OCI-LY7 (cell line): ENCODE measurements at regions not wholly inside any gene's neighbourhood (a gene's known extent, or its start where the extent isn't known, plus 50 kb on each side); places are given as distances from the start of the nearest gene placed in this dataset.

Experiments
- BruUV-seq: library from RNA; stranded (reverse); fragments of 400-500 nt; replicated peaks from 2 replicates; lab custom pipeline; 2021; lab: Mats Ljungman, UMichigan
- CTCF ChIA-PET: fragments of 300-600 bp; sonication (Branson Sonifier 250); formaldehyde crosslinking; loops from one replicate; lab custom pipeline; 2022; ENCODE audit warnings: antibody characterized with exemption; ENCODE audit not compliant: unreplicated experiment; lab: Charles Lee
- POLR2A ChIA-PET: fragments of 300-600 bp; sonication (Branson Sonifier 250); formaldehyde crosslinking; loops from one replicate; lab custom pipeline; 2022; ENCODE audit warnings: antibody characterized with exemption; lab: Charles Lee
- DNase-seq: peaks from one replicate; pipeline ENCODE4 v3.0.0-alpha.2; 2015; ENCODE audit warnings: low spot score
- H2AFZ ChIP-seq: fragments of 200-600 bp; sonication (generic), shearing (Covaris generic); 2 replicates; pipeline ENCODE4 v1.6.1; 2014; ENCODE audit warnings: mild to moderate bottlenecking, antibody characterized with exemption, low read length, moderate library complexity
- H3K27ac ChIP-seq: fragments of 200-600 bp; sonication (generic); 2 replicates; pipeline ENCODE4 v1.5.1; 2014; ENCODE audit warnings: mixed run types, low read depth, mild to moderate bottlenecking, moderate library complexity, low read length, inconsistent platforms; ENCODE audit not compliant: poor library complexity, severe bottlenecking
- H3K36me3 ChIP-seq: fragments of 200-600 bp; sonication (generic); 2 replicates; pipeline ENCODE4 v1.6.1; 2014; ENCODE audit warnings: mild to moderate bottlenecking, antibody characterized with exemption, low read length, moderate library complexity, mixed read lengths; ENCODE audit not compliant: insufficient read depth
- H3K4me1 ChIP-seq: fragments of 200-600 bp; sonication (generic); 2 replicates; pipeline ENCODE4 v1.5.1; 2014; ENCODE audit warnings: mild to moderate bottlenecking, low read length; ENCODE audit not compliant: insufficient read depth, poor library complexity, severe bottlenecking
- H3K4me2 ChIP-seq: fragments of 200-600 bp; sonication (generic); 2 replicates; pipeline ENCODE4 v1.6.1; 2014; ENCODE audit warnings: mild to moderate bottlenecking, low read length
- H3K4me3 ChIP-seq: fragments of 200-600 bp; sonication (generic); 2 replicates; pipeline ENCODE4 v1.5.1; 2014; ENCODE audit warnings: mild to moderate bottlenecking, low read depth, low read length; ENCODE audit not compliant: poor library complexity, severe bottlenecking
- H3K79me2 ChIP-seq: fragments of 200-600 bp; sonication (generic); 2 replicates; pipeline ENCODE4 v1.6.1; 2016; ENCODE audit warnings: low read depth, mild to moderate bottlenecking, low read length, moderate library complexity, mixed read lengths; ENCODE audit not compliant: insufficient read depth
- H3K9me2 ChIP-seq: fragments of 200-600 bp; sonication (generic); 2 replicates; pipeline ENCODE4 v1.6.1; 2016; ENCODE audit warnings: mild to moderate bottlenecking, low read length, mixed read lengths; ENCODE audit not compliant: insufficient read depth
- H3K9me3 ChIP-seq: fragments of 200-600 bp; sonication (generic); 2 replicates; pipeline ENCODE4 v1.6.1; 2014; ENCODE audit warnings: mild to moderate bottlenecking, mixed run types, low read length, mixed read lengths
- H4K20me1 ChIP-seq: fragments of 200-600 bp; sonication (generic); 2 replicates; pipeline ENCODE4 v1.6.1; 2014; ENCODE audit warnings: mild to moderate bottlenecking, antibody characterized with exemption, low read length, moderate library complexity, mixed read lengths; ENCODE audit not compliant: insufficient read depth
- EZH2phosphoT487 ChIP-seq: fragments of 200-600 bp; sonication (generic); IDR thresholded peaks from 2 replicates; pipeline ENCODE4 v1.6.1; 2018; ENCODE audit warnings: low read depth, borderline replicate concordance, mild to moderate bottlenecking, mixed run types, antibody characterized with exemption, low read length, moderate library complexity, mixed read lengths
- intact Hi-C: fragments of 100-400 bp; cut with micrococcal nuclease; formaldehyde crosslinking; loops from one replicate; pipeline ENCODE4 v1.10.0; 2022; ENCODE audit not compliant: unreplicated experiment
- TF ChIP-seq, protein P1 (sequence below): fragments of 200-600 bp; sonication (generic); conservative IDR thresholded peaks from 2 replicates; pipeline ENCODE4 v1.5.1; 2014; ENCODE audit warnings: mild to moderate bottlenecking, antibody characterized with exemption, low read length, moderate library complexity, mixed read lengths

DNA sequence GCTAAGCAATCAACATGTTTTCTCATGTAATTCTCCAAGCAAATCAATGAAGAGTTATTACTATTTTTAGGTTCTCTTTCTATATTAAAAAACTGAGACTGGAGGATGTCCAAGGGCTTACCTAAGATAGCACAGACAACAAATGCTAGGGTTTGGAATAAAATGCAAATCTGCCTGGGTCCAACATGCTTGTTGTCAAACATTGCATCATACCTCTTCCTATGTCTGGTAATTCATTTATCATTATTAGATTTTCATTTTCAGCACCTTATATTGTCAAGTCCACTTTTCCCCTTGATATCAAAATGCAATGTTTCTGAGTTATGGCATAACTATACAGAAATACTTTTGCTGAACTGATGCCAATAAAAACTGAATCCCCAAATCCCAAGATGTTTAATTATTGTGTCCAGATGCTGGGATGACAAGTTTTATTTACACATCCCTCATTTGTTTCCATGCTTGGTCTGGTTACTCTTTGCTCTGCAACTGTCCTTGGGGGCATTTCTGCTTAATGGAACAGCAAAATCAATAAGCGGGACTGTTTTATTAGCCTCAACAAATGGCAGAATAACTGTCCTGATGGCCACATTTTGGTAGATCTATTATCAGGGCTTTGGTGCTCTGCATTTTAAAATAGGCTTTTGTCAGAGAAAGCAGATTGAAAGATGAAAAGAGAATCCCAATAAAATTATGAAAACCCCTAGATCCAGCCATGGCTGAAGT, 86.0 kb downstream of the C11orf87 start:
- Histone ChIP-seq H4K20me1 (no peaks in the 10 kb centered on the region), H2AFZ (no peak overlapping the region), H3K4me2 (no peak overlapping the region), H3K9me3 (no peaks in the 10 kb centered on the region), H3K9me2 (no peaks in the 10 kb centered on the region), H3K4me1 (no peaks in the 10 kb centered on the region), H3K4me3 (no peak overlapping the region), H3K36me3 (no peaks in the 10 kb centered on the region), H3K27ac (no peak overlapping the region), H3K79me2 (no peaks in the 10 kb centered on the region)
- no TSS peak for BruUV-seq
- DNase-seq = no peak
- intact Hi-C loops = no loop called here
- ChIA-PET POLR2A (no interaction called here), CTCF (no interaction called here)
- TF ChIP-seq, protein P1, sequence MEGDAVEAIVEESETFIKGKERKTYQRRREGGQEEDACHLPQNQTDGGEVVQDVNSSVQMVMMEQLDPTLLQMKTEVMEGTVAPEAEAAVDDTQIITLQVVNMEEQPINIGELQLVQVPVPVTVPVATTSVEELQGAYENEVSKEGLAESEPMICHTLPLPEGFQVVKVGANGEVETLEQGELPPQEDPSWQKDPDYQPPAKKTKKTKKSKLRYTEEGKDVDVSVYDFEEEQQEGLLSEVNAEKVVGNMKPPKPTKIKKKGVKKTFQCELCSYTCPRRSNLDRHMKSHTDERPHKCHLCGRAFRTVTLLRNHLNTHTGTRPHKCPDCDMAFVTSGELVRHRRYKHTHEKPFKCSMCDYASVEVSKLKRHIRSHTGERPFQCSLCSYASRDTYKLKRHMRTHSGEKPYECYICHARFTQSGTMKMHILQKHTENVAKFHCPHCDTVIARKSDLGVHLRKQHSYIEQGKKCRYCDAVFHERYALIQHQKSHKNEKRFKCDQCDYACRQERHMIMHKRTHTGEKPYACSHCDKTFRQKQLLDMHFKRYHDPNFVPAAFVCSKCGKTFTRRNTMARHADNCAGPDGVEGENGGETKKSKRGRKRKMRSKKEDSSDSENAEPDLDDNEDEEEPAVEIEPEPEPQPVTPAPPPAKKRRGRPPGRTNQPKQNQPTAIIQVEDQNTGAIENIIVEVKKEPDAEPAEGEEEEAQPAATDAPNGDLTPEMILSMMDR = no peak
- no peak for TF ChIP-seq EZH2phosphoT487

GRCh38 chr11:109508943-109509342, 87.0 kb downstream of the C11orf87 start:
- no peaks in the 10 kb centered on the region for H4K20me1 ChIP-seq
- no peak for DNase-seq
- no TSS peak for BruUV-seq
- H3K27ac ChIP-seq = no peak overlapping the region
- no peak for TF ChIP-seq EZH2phosphoT487
- no peaks in the 10 kb centered on the region for H3K9me2 ChIP-seq
- no peaks in the 10 kb centered on the region for H3K9me3 ChIP-seq
- ChIA-PET POLR2A (no interaction called here), CTCF (no interaction called here)
- H3K36me3 ChIP-seq = no peaks in the 10 kb centered on the region
- intact Hi-C loops = no loop called here
- no peak overlapping the region for H2AFZ ChIP-seq
- H3K79me2 ChIP-seq = no peaks in the 10 kb centered on the region
- no peaks in the 10 kb centered on the region for H3K4me1 ChIP-seq
- H3K4me3 ChIP-seq = no peak overlapping the region
- H3K4me2 ChIP-seq = no peak overlapping the region

DNA sequence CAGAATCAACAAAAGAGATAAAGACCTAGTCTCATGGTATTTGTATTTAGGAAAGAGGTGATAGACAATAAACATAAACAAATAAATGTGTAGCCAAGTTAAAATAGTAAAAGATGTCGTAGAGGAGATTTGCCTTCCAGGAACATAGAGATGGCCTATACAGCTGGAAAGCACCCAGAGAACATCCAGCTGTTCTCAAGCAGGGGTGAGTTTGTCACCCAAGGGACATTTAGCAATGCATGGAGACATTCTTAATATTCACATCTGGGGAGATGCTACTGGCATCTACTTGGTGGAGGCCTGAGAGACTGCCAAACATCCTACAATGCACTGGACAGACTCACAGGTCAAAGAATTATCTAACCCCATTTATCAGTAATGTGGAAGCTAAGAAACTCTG, 88.3 kb downstream of the C11orf87 start:
- Histone ChIP-seq H3K36me3 (no peaks in the 10 kb centered on the region), H3K79me2 (no peaks in the 10 kb centered on the region), H2AFZ (no peak overlapping the region), H3K4me3 (no peak overlapping the region), H3K27ac (no peak overlapping the region), H4K20me1 (no peaks in the 10 kb centered on the region), H3K9me3 (no peaks in the 10 kb centered on the region), H3K4me2 (no peak overlapping the region), H3K9me2 (no peaks in the 10 kb centered on the region), H3K4me1 (no peaks in the 10 kb centered on the region)
- TF ChIP-seq, protein P1 = no peak
- TF ChIP-seq EZH2phosphoT487 = no peak
- ChIA-PET POLR2A (interaction anchor here (0.7 kb wide), 1 partner anchor 584 kb away, joined by 3 read pairs; no protein-coding TSS in a partner anchor), CTCF (no interaction called here)
- no peak for DNase-seq
- BruUV-seq = no TSS peak
- intact Hi-C loops = no loop called here
